A673 (cell line): ENCODE measurements at regions not wholly inside any gene's neighbourhood (a gene's known extent, or its start where the extent isn't known, plus 50 kb on each side); places are given as distances from the start of the nearest gene placed in this dataset.

ENCODE experiments used
- BruUV-seq: library from RNA; stranded (reverse); fragments of 400-500 nt; replicated peaks from 2 replicates; lab custom pipeline; 2021; lab: Mats Ljungman, UMichigan
- CTCF ChIA-PET: fragments of 300-600 bp; sonication (Branson Sonifier 250); formaldehyde crosslinking; loops from one replicate; lab custom pipeline; 2022; ENCODE audit warnings: antibody characterized with exemption; lab: Charles Lee
- POLR2A ChIA-PET: fragments of 300-600 bp; sonication (Branson Sonifier 250); formaldehyde crosslinking; loops from one replicate; lab custom pipeline; 2022; ENCODE audit warnings: antibody characterized with exemption; ENCODE audit not compliant: low non-redundant PET; lab: Charles Lee
- DNase-seq: peaks from one replicate; pipeline ENCODE4 v3.0.0-alpha.2; 2015; ENCODE audit warnings: low spot score
- H3K27ac ChIP-seq: fragments of 200-600 bp; sonication (generic); 2 replicates; pipeline ENCODE4 v1.5.1; 2016; ENCODE audit warnings: mixed run types, low read depth, mild to moderate bottlenecking, mixed read lengths, antibody characterized with exemption, low read length; ENCODE audit not compliant: poor library complexity, severe bottlenecking
- H3K27me3 ChIP-seq: fragments of 200-600 bp; sonication (generic); replicated peaks from 2 replicates; pipeline ENCODE4 v1.6.1; 2017; ENCODE audit warnings: mixed run types, low read depth, mild to moderate bottlenecking, mixed read lengths, antibody characterized with exemption, low read length; ENCODE audit not compliant: insufficient read depth, poor library complexity
- H3K36me3 ChIP-seq: fragments of 200-600 bp; sonication (generic); 2 replicates; pipeline ENCODE4 v1.6.1; 2016; ENCODE audit warnings: mixed run types, mild to moderate bottlenecking, mixed read lengths, antibody characterized with exemption, low read length; ENCODE audit not compliant: insufficient read depth, poor library complexity, severe bottlenecking
- H3K4me1 ChIP-seq: fragments of 200-600 bp; sonication (generic); 2 replicates; pipeline ENCODE4 v1.6.1; 2017; ENCODE audit warnings: mixed run types, mild to moderate bottlenecking, mixed read lengths, antibody characterized with exemption, low read length; ENCODE audit not compliant: insufficient read depth, poor library complexity, severe bottlenecking
- H3K4me3 ChIP-seq: fragments of 200-600 bp; sonication (generic); 2 replicates; pipeline ENCODE4 v1.5.1; 2016; ENCODE audit warnings: low read depth, mixed run types, mild to moderate bottlenecking, mixed read lengths, low read length; ENCODE audit not compliant: poor library complexity, severe bottlenecking
- H3K9me3 ChIP-seq: fragments of 200-600 bp; sonication (generic); 2 replicates; pipeline ENCODE4 v1.6.1; 2016; ENCODE audit warnings: mixed run types, low read depth, mild to moderate bottlenecking, mixed read lengths, antibody characterized with exemption, low read length; ENCODE audit not compliant: poor library complexity, severe bottlenecking
- CTCF ChIP-seq: fragments of 300-800, 200-600 bp; sonication (generic); conservative IDR thresholded peaks from 2 replicates; pipeline ENCODE4 v1.5.1; 2017; ENCODE audit warnings: low read depth, mild to moderate bottlenecking, antibody characterized with exemption, low read length, moderate library complexity, mixed read lengths
- EZH2 ChIP-seq: fragments of 200-600 bp; sonication (generic); IDR thresholded peaks from 2 replicates; pipeline ENCODE4 v1.6.1; 2017; ENCODE audit warnings: borderline replicate concordance, low read depth, mild to moderate bottlenecking, mixed read lengths, antibody characterized with exemption, low read length; ENCODE audit not compliant: poor library complexity, severe bottlenecking
- intact Hi-C: fragments of 100-400 bp; cut with micrococcal nuclease; formaldehyde crosslinking; loops from one replicate; pipeline ENCODE4 v1.10.0; 2022; ENCODE audit not compliant: unreplicated experiment

GRCh38 chr13:61162106-61162505 is 253.5 kb downstream of the PCDH20 start:
- no peaks in the 10 kb centered on the region for H3K27me3 ChIP-seq
- POLR2A ChIA-PET, result no interaction called here
- no TSS peak for BruUV-seq
- H3K27ac ChIP-seq, result no peak overlapping the region
- H3K4me1 ChIP-seq, result no peaks in the 10 kb centered on the region
- H3K4me3 ChIP-seq, result no peak overlapping the region
- no peak for DNase-seq
- CTCF ChIA-PET, result no interaction called here
- no peaks in the 10 kb centered on the region for H3K36me3 ChIP-seq
- no peak for TF ChIP-seq EZH2
- no peak for TF ChIP-seq CTCF
- no peaks in the 10 kb centered on the region for H3K9me3 ChIP-seq
- intact Hi-C loops, result no loop called here

- no peaks in the 10 kb centered on the region for H3K36me3 ChIP-seq
- intact Hi-C loops, result no loop called here
- BruUV-seq, result no TSS peak
- H3K27ac ChIP-seq, result no peak overlapping the region
- DNase-seq, result no peak
- TF ChIP-seq CTCF (no peak), EZH2 (no peak)
- no peaks in the 10 kb centered on the region for H3K9me3 ChIP-seq
- no peaks in the 10 kb centered on the region for H3K4me1 ChIP-seq
- no peak overlapping the region for H3K4me3 ChIP-seq
- ChIA-PET POLR2A (no interaction called here), CTCF (no interaction called here)
- H3K27me3 ChIP-seq, result no peaks in the 10 kb centered on the region
These were observed 258.9 kb downstream of the PCDH20 start for GRCh38 chr13:61156753-61157152.

- no peaks in the 10 kb centered on the region for H3K27me3 ChIP-seq
- DNase-seq, result no peak
- no peak overlapping the region for H3K4me3 ChIP-seq
- BruUV-seq, result no TSS peak
- H3K9me3 ChIP-seq, result no peaks in the 10 kb centered on the region
- no peak for TF ChIP-seq EZH2
- TF ChIP-seq CTCF, result no peak
- ChIA-PET POLR2A (no interaction called here), CTCF (no interaction called here)
- no peak overlapping the region for H3K27ac ChIP-seq
- H3K36me3 ChIP-seq, result no peaks in the 10 kb centered on the region
- intact Hi-C loops, result no loop called here
- H3K4me1 ChIP-seq, result peaks cover 33% of the 10 kb centered on the region
These were observed 264.6 kb downstream of the PCDH20 start for GRCh38 chr13:61151062-61151461.
